RPMI8226 (cell line): ENCODE measurements at regions not wholly inside any gene's neighbourhood (a gene's known extent, or its start where the extent isn't known, plus 50 kb on each side); places are given as distances from the start of the nearest gene placed in this dataset.

ENCODE experiments used
- DNase-seq: peaks from one replicate; pipeline ENCODE4 v3.0.0-alpha.2; 2015

DNA sequence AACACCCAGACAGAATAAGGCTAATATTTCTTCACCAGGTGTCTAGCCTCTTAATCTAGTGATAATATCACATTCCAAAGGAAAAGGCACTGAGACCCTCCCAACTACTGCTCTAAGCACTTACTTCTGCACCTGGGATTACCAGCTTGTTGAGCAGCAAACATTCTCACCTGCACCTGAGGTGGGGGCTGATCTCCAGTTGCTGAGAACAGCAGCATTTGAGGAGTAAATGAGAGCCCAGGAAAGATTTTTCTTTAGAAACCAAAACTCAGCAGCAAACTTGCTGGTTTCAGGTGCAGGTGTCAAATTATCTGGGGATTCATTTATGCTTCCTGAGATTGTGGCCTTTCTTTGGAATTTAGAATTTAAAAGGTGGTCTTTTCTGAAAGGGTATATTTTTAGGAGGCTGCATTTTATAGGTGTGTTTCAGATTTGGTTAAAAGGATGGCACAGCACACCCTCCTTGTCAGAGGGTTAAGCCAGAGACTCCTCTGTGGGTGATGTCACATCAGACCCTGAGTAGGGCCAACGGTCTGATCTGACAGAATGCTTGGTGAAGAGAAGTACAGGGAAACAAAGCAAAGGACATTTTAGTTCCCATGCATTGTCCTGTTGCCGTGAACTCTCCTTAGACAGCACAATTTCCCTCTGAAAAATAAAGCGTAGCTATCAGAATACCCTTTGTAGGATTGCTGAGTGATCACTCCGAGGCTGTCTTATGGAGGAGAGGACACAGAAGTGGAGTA is 411.0 kb upstream of the ATP11B start:
- DNase-seq: peak; percentile 91

DNA sequence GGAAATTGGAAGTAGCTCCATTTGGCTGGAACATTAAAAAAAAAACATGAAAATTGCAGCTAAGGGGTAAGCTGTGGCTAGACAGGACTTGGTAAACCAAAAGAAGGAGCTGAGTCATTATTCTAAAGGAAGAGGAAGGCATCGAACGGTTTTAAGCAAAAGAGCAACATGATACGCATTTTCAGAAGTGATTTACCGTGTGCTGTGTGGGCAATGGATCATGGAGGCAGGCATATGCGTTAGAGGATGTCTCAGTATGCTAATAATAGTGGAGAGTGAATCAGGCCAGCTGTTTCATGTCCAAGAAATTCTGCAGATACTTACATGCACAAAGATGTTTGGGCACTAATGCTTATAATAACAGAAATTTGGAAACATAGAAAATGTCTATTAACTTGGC is 409.1 kb upstream of the ATP11B start:
- DNase-seq: no peak

DNA sequence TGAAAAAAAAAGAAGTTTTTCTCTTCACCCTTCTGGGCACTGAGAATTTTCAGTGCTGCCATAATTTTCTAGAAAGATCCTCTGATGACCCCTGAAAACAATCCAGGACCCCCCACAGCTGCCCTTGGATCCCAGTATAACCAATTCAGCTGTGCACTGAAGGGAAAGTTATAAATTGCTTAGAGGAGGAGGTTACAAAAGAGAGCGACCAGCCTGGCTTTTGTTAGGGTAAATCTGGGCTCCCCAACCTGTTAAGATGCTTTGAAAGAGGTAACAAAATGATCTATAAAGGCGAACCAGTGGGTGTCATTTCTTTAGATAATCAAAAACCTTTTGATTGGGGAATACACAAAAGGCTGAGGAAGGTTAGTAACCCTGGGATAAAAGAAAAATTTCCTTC is 407.9 kb upstream of the ATP11B start:
- DNase-seq: no peak

DNA sequence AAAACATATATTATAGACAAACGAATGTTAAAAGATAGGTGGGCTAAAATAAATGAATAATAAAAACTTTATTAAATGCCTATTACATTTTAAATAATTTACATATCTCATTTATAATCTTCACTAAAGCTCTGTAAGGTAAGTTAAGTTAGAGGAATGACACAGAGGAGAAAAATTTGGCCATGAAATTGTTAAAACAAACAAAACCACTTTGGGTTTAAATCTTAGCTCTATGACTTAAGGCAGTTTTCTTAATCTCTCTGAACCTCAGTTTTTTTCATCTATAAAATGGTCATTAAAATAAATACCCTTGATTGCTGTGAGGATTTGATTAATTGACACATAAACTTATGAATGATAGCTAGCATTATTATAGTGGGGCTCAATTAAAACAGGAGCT is 404.8 kb upstream of the ATP11B start:
- no peak for DNase-seq

DNA sequence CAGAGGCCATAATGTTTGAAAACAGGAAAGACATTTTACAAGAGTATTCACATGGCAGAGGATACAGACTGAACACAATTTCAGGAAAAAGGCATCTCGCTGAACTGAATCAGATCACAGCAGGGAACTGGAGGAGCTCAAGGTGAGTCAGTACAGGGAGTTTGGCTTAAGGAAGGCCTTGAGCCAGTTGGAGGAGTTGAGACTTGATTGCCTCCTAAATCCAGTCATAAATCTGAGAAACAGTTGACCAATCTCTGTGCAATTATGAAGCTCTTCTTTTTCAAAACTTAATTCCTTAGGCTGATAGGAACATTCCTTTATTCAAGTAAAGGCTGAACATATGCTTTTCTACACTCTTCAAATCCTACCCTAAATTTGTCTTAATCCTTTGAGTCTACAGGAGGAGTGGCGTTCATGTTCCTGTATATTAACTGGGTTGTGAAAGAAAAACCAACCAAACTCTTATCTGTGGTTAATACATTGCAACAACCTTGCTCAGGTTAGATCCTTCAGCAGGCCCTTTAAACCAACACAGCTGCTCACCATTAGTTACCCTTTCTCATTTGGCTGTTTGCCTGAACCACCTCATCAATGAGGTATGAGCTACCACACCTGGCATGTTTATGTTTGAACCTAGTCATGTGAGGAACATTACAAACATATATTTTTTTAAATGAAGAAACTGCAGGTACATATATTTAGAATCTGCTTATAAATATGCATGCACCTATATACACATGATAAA is 404.1 kb upstream of the ATP11B start:
- DNase-seq: peak; percentile 96

DNA sequence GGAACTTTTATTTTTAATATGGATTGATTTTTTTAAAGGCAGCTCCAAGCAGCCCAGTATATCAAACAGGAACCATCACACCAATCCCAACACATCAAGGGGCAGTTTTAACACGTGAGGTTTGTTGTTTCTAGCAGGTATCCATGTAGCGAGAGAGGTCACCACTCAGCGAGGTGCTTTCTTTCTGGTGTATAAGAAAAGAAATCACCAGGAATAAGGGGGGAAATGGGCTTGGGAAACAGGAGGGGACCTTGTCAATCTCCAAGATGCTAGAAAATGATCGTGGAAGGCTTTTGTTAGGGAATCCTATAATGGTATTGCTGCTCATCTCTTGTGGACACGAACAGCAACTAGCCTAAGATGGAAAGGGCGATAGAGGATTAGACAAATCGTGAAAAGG is 402.9 kb upstream of the ATP11B start:
- no peak for DNase-seq

DNA sequence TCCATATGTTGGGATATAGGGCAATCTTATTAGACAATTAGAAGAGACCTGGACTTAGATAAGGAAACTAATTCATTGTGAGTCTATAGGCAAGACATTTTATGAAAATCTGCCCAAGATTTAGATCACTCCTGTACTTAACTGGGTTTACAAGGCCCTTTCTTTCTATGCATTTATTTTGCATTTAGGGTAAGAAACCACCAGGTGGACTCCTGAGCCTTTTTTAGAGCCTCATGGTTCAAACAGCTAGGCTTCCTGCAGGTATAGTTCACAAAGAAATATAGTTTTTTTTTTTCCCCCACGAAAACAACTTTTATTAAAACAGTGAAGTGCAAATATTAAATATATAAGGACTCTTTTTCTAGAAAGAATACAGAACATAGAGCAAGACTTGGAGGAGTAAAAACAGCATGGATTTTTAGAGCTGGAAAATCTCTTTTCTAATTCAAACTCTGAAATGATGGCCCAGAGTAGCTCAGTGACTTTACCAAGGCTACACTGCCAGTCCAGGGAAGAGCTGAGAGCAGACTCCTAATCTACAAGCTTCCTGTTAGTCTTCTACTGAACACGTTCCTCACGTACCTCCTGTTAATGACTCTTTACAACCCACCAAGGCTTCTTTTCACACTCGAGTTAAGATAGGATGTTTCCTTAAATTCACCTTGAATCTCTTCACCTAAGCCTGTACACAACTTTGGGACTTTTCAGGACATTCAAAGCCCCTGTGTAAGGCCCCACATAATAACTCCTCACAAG is 400.9 kb upstream of the ATP11B start:
- DNase-seq: peak; percentile 33

DNA sequence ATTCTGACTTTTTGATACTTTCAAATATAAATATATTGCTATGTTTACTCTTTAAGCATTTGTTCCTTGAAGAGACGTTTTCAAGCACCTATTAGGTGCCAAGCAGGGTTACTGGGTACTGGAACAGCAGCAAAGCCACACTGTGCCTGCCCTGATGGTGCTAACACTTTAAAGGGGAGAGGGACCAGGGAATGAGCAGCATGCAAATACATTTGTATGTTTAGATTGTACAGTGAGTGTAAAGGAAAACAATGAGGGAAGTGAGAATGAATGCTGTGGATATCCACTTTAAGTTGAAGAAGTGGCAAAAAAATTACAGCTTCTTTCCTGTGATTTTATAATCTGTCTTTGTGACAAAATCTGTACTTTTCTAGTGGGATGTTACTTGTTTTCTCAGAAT is 400.2 kb upstream of the ATP11B start:
- DNase-seq: peak; percentile 45

DNA sequence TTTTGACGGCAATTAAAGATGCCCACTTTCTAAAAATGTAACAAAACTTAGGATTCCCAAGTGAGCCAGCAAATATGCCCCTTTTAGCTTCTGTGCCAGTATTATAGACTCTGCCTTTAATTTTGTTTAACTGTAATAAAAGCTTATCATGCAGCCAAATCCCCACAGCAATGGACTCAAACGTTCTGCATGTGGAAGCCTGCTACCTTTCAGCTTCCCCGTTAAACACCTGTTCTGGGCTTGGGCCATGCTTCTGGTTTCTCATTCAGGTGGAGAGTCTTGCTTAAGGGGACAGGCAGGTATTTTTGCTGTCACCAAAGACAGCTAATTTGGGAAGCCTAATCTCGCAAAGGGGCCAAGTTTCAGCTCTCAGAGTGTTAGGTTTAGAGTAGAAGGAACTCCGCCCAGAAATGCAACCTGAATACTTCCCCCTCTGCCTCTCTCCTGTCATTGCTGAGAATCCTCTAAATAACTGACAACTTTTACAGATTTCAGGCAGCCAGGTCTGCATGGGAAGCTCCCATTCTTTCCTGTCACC is 399.4 kb upstream of the ATP11B start:
- peak; percentile 93 for DNase-seq

DNA sequence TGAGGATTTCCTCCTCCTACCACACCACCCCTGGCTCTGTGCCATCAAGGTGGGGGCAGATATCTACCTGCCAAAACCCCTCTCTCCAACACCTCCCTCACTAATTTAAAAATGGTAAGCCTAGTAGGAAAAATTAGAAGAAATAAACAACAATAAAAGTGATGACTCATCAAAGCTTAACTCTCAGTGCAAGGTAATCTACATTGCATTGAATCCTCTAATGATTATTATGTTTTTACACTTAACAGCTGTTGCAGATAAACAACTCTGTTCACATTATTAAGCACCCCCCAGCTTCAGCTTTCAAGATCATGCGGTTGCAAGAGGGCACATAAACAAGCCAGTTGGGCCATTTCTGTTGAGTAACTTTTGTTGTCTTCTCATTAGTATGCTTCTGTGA is 396.1 kb upstream of the ATP11B start:
- no peak for DNase-seq

DNA sequence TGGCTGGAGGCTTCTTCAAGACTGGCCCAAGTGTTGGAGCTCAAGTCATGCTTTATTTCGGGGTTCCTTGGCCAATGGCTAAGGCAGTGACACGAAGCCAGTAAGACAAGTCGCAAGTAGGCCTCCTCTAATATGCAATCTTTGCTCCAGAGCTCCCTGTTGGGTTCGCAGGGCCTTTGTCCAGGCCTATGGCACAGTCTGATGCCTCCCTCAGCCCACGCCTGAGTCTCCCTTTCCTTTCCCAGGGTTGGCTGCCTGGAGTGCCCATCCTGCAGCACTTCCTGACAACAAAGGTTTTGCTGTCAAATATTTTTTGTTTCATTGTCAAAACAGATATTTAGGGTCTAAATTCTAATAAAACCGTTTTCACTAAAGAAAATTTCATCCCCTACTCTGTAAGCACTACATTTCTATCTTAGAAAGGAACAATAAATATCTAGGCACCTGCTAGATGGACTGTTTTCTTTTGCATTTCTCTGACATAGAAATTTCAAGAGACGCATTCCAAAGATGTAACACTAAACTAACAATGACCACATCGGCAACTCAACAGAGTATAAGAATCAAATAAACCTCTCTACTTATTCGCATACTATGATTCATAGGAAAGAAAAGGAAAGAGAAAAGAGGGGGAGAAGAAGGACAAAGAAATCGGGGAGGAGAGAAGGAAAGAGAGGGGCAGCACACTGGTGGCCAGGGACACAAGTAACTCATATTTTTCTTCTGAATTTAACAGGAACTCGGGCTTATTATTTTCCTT is 393.1 kb upstream of the ATP11B start:
- no peak for DNase-seq

DNA sequence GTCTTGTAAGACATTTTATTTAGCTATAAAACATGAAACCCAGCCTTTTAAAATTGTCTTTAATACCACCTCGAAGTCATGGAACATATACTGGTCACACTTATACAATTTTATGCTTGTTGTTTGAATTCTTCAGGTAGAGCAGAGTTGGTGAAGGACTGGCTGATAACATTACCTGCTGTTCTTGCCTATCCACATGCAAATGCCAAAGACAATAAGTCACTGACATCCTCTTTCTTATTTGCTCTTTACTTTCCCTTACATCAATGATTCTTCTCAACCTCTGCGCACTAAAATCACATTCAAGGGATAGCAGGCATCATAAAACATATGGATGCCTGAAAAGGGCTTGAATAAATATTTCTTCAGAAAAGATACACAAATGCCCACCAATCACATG is 392.5 kb upstream of the ATP11B start:
- no peak for DNase-seq

DNA sequence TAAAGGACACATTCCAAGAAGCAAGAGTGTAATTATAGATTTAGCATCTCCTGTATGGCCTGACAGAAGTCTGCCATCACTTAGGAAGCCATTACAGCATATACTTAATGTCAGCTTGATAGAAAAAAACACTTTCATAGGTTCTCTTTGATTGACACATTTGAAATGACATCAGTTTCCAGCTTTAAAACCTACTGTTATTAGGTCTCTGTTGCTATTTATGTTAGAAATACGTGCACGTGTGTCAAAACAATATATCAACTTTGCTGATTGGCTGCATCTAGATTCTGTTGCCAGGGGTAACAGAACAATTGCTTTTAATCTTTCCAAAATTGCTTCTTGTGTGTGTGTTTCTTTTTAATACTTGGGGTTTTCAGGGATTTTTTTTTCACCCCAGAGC is 389.3 kb upstream of the ATP11B start:
- no peak for DNase-seq

DNA sequence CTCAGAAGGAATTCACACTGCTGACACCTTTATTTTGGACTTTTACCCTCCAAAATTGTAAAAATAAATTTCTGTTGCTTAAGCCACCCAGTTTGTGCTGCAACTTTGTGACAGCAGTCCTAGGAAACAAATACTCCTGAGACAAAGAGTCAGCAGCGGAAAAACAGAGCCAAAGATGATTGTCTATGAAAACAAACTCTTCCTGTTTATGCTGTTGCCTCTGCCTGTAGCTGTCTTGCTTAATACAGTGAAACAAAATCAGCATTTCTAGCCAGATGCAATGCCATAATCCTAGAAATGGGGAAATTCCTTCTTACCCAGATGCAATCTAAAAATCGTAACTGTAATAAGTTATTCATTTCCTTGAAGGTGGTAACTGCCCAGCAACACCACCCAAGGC is 387.5 kb upstream of the ATP11B start:
- no peak for DNase-seq

DNA sequence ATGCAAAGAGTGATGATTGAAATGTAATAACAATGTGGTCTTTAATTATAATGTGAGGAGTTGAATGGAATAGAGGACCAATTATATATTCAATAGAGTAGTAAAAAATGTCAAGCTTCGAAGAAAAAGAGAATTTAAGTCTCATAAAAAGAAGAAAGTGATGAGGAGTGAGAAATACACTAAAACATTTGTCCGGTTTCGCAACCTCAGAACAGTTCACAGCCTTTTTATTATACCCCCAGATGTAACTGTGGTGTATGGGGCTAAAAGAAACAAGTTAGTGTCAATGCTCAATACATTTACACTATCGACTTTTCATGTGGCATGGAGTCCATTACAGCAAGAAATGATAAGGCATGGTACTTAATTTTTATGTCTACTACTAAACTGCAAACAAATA is 386.5 kb upstream of the ATP11B start:
- DNase-seq: no peak

DNA sequence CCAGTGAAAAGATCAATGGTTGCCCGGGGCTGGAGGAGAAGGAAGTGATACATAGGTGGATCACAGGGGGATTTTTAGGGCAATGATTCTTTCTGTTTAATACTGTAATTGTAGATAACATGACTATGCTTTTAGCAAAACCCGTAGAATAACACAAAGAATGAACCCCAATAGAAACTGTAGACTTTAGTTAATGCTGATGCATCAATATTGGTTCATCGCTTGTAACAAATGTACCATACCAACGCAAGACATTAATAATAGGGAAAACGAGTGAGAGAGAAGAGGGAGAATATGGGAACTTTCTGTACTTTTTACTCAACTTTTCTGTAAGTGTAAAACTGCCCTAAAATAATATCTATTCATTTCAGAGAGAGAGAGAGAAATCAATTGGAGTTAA is 383.3 kb upstream of the ATP11B start:
- no peak for DNase-seq

DNA sequence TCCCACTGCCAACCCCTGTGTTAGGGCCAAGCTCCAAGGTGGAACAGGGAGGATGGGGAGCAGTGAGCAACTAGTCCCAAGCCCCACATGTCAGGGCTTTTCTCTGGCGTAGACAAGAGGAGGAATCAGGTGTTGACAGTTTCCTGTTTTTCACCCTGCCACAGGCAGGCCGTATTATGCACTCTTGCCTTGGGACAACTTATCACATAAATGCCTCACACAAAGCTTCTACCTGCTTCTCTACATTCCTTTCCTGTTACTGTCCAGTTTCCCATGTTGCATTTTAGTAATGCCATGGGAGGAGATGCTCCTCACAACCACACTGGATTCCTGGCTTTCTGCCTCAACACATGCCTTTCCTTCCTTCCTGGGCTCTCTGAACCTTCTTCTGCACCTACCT is 381.2 kb upstream of the ATP11B start:
- no peak for DNase-seq

DNA sequence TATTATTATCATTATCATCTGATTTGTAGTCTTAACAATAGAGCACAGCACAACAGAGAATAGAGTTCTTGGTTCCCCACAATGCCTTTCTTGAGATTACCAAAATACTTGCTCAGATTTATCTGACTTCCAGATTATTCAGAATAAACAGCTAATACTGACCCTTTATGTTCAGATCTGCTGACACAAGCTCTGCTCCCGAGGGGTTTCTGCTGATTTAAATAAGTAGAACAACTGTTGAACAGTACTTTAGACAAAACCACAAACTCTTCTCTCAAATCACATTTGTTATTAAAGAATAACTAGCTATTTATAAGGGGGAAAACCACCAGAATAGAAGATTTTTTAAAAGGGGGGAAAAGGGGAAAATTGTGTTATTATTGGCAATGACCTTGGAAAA is 380.2 kb upstream of the ATP11B start:
- DNase-seq: peak; percentile 46

DNA sequence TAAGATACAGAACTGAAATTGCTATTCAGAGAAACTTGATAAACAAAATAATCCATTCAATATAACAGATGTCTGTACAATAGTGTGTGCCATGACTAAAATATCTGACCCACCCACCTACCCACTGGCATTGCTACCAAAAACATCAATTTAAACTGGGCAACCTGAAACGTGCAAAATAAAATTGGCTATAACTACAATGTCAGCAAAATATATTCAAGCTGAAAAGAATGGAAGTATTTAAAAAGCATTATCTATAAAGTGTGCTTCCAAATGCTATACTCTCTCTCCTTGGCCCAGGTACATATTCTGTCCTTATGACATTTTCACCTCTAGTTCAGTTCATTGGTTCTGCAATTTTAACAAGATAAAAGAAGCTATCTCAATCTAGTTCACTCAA is 379.6 kb upstream of the ATP11B start:
- no peak for DNase-seq

DNA sequence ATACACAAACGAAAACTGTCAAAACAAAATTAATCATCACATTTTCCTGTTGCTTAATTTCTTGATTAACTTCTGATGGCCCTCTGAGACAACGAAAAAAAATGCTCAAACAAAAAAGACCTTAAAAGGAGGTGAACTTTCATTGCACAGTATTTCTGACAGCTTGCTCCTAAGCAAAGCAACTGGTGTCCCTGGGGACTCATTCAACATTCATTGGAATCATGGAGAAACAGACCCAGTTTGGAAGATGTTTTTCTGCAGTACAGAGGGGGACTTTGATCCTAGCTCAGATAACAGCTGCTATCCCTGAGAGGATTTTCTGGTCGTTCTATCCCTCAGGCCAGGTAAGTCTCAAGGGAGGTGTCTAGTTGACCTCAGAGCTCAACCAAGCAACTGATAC is 378.7 kb upstream of the ATP11B start:
- DNase-seq: no peak

DNA sequence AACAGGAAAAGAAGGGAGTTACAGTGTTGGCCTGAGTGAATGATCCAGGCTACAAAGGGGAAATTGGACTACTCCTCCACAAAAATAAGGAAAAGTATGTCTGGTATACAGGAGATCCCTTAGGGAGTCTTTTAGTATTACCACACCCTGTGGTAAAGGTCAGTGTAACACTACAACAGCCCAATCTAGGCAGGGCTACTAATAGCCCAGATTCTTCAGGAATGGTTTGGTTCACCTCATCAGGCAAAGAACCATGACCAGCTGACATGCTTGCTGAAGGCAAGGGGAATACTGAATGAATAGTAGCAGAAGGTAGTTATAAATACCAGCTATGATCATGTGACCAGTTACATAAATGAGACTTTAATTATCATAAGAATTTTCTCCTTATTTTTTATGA is 372.6 kb upstream of the ATP11B start:
- DNase-seq: no peak

DNA sequence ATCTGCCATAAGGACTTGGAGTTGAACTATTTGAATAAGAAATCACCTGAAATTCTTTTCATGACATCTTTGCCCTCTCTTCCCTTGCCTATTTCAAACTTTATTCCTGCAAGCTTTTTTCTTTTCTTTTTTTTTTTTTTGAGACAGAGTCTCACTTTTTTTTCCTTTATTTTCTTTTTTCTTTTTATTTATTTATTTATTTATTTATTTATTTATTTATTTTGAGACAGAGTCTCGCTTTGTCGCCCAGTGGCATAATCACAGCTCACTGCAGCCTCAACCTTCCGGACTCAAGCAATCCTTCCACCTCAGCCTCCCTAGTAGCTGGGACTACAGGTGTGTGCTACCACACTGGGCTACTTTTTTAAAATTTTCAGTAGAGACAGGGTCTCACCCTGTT is 369.3 kb upstream of the ATP11B start:
- DNase-seq: no peak
